Neutrophil (primary cell): ENCODE measurements at regions not wholly inside any gene's neighbourhood (a gene's known extent, or its start where the extent isn't known, plus 50 kb on each side); places are given as distances from the start of the nearest gene placed in this dataset.

ENCODE experiments used
- H3K27ac ChIP-seq: fragments of 200-600 bp; sonication (generic); 2 replicates; pipeline ENCODE4 v1.5.1; 2016; ENCODE audit warnings: mild to moderate bottlenecking, moderate library complexity
- H3K27me3 ChIP-seq: fragments of 200-600 bp; sonication (generic); 2 replicates; pipeline ENCODE4 v1.6.0; 2016; ENCODE audit warnings: mild to moderate bottlenecking
- H3K36me3 ChIP-seq: fragments of 200-600 bp; sonication (generic); 2 replicates; pipeline ENCODE4 v1.5.1; 2017
- H3K4me1 ChIP-seq, 2 experiments: fragments of 200-600 bp in 1 of 2; sonication (generic) in 1 of 2; 1 replicate in 1 of 2; 2 replicates in 1 of 2; pipeline versions ENCODE4 v1.5.1 to v1.6.1; 2013 to 2016; ENCODE audit warnings: low read depth in 1 of 2, low read length in 1 of 2, mild to moderate bottlenecking in 1 of 2, moderate library complexity in 1 of 2; ENCODE audit not compliant: control insufficient read depth in 1 of 2, insufficient read depth in 1 of 2
- H3K4me3 ChIP-seq, 2 experiments: fragments of 200-600 bp in 1 of 2; sonication (generic) in 1 of 2; 1 replicate in 1 of 2; 2 replicates in 1 of 2; pipeline ENCODE4 v1.5.1; 2013 to 2016; ENCODE audit warnings: low read depth in 1 of 2, low read length in 1 of 2, mild to moderate bottlenecking in 1 of 2, moderate library complexity in 1 of 2
- H3K9me3 ChIP-seq: fragments of 200-600 bp; sonication (generic); 2 replicates; pipeline ENCODE4 v1.5.1; 2016
- TF ChIP-seq, protein P1 (sequence below): fragments of 200-600 bp; sonication (generic); IDR thresholded peaks from 2 replicates; pipeline ENCODE4 v1.5.1; 2016; ENCODE audit warnings: antibody characterized with exemption

DNA sequence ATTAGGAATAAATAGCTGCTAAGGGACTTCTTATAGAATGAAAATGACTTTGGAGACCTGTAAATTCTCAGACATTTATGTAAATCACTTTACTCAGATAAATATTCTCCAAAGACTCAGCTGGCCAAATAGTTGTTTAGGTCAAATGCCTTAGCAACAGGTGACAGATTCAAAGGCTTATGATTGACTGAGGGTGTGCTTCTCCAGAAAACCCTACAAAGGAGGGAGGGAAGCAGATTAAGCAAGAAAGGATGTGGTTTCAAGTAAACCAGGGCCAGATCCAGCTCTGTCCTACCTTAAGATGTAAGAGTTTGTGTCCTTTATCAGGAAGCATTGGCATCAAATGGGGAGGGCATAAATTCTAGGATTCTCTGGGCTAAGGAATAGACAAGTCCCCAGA, 433.0 kb downstream of the TLE1 start:
- Histone ChIP-seq H3K27ac (no peak overlapping the region), H3K36me3 (no peaks in the 10 kb centered on the region)
- TF ChIP-seq, protein P1, sequence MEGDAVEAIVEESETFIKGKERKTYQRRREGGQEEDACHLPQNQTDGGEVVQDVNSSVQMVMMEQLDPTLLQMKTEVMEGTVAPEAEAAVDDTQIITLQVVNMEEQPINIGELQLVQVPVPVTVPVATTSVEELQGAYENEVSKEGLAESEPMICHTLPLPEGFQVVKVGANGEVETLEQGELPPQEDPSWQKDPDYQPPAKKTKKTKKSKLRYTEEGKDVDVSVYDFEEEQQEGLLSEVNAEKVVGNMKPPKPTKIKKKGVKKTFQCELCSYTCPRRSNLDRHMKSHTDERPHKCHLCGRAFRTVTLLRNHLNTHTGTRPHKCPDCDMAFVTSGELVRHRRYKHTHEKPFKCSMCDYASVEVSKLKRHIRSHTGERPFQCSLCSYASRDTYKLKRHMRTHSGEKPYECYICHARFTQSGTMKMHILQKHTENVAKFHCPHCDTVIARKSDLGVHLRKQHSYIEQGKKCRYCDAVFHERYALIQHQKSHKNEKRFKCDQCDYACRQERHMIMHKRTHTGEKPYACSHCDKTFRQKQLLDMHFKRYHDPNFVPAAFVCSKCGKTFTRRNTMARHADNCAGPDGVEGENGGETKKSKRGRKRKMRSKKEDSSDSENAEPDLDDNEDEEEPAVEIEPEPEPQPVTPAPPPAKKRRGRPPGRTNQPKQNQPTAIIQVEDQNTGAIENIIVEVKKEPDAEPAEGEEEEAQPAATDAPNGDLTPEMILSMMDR: no peak

DNA sequence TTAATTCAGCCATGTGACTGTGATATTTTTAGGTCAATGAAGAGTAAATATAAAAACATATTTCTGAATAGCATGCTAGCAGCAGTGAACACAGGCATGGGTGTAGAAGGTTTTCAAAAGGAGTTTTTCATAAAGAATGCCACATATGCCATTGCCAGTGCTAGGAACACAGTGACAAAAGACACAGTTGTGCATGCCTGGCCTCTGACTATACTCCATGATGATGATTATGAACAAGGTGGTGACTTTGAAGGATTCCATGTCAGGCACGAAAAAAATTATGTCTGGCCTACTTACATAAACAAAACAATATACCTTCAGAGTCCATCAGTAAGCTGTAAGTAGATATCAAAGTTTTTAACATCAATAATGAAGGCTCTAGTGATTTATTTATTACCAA, 438.7 kb downstream of the TLE1 start:
- Histone ChIP-seq H3K9me3 (no peaks in the 10 kb centered on the region), H3K27ac (no peak overlapping the region), H3K4me3 (no peak overlapping the region), H3K27me3 (no peaks in the 10 kb centered on the region), H3K4me1 (no peaks in the 10 kb centered on the region), H3K36me3 (no peaks in the 10 kb centered on the region)
- TF ChIP-seq, protein P1: no peak

More for the DNA sequence above, 433.0 kb downstream of the TLE1 start:
- Histone ChIP-seq H3K4me3 (no peak overlapping the region), H3K27me3 (no peaks in the 10 kb centered on the region), H3K9me3 (no peaks in the 10 kb centered on the region), H3K4me1 (no peaks in the 10 kb centered on the region)

DNA sequence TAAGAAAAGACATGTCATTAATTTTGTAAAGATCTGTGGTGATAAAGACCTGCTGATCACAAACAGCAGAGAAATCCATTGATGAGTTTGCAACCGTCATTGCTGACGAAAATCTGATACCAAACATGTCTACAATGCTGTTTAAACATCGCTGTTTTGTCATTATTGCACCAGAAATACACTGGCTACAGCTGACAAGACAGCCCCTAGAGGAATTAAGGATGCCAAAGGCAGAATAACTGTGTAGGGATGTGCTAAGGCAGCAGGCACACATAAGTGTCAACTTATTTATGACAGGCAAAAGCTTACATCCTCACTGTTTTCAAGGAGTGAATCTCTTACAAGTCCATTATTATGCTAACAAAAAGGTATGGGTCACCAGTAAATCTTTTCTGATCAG, 439.3 kb downstream of the TLE1 start:
- TF ChIP-seq, protein P1: no peak
- Histone ChIP-seq H3K9me3 (no peaks in the 10 kb centered on the region), H3K27ac (no peak overlapping the region), H3K4me1 (no peaks in the 10 kb centered on the region), H3K4me3 (no peak overlapping the region), H3K27me3 (no peaks in the 10 kb centered on the region), H3K36me3 (no peaks in the 10 kb centered on the region)

GRCh38 chr9:81245254-81245956, 443.9 kb downstream of the TLE1 start:
- H3K27me3 ChIP-seq: no peaks in the 10 kb centered on the region
- H3K4me3 ChIP-seq: no peak overlapping the region
- H3K9me3 ChIP-seq: no peaks in the 10 kb centered on the region
- H3K27ac ChIP-seq: no peak overlapping the region
- no peaks in the 10 kb centered on the region for H3K4me1 ChIP-seq
- TF ChIP-seq, protein P1: no peak
- no peaks in the 10 kb centered on the region for H3K36me3 ChIP-seq

DNA sequence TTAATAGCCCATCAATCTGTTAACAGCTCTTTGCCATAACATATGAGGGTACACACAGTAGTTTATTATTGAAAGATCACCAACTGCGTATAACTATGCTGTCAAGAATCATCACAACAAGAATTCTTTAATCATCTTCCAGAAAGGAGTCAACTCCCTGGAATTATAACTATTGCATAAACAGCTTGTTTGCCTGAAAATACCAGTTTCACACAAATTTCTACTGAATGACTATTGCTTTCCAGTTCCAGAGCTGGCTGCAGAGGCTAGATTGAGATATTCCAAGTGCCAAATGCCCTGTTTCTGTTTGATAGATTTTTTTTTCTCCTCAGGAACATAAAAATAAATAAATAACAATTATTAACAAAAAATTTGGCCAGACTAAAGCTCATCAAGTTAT, 444.7 kb downstream of the TLE1 start:
- TF ChIP-seq, protein P1: no peak
- no peaks in the 10 kb centered on the region for H3K27me3 ChIP-seq
- no peaks in the 10 kb centered on the region for H3K9me3 ChIP-seq
- H3K4me1 ChIP-seq: no peaks in the 10 kb centered on the region
- H3K4me3 ChIP-seq: no peak overlapping the region
- H3K36me3 ChIP-seq: no peaks in the 10 kb centered on the region
- H3K27ac ChIP-seq: no peak overlapping the region
